Erythroblast (primary cell): ENCODE measurements at regions not wholly inside any gene's neighbourhood (a gene's known extent, or its start where the extent isn't known, plus 50 kb on each side); places are given as distances from the start of the nearest gene placed in this dataset.

ENCODE experiments used
- GATA1 ChIP-seq: IDR thresholded peaks from 2 replicates; pipeline ENCODE4 v1.6.1; 2011; ENCODE audit warnings: low read depth, mild to moderate bottlenecking, control low read depth, low read length, moderate library complexity
- POLR2A ChIP-seq: IDR thresholded peaks from 2 replicates; pipeline ENCODE4 v1.6.1; 2011; ENCODE audit warnings: mild to moderate bottlenecking, low read length

- TF ChIP-seq POLR2A (no peak), GATA1 (no peak)
Measured at GRCh38 chr4:107210450-107211239, 174.5 kb upstream of the DKK2 start.
